ENCODE measurements at regions not wholly inside any gene's neighbourhood (a gene's known extent, or its start where the extent isn't known, plus 50 kb on each side); places are given as distances from the start of the nearest gene placed in this dataset.

- Mint-ChIP-seq H3K36me3 (ENCODE audit: insufficient read depth, unreplicated experiment) (no peaks in the 10 kb centered on the region), H3K4me3 (ENCODE audit: unreplicated experiment) (no peak overlapping the region), H3K27me3 (ENCODE audit: insufficient read depth, unreplicated experiment) (peaks cover 20% of the 10 kb centered on the region), H3K4me1 (ENCODE audit: low read depth, unreplicated experiment) (no peaks in the 10 kb centered on the region), H3K27ac (ENCODE audit: unreplicated experiment) (no peak overlapping the region), H3K9me3 (ENCODE audit: unreplicated experiment) (no peaks in the 10 kb centered on the region)
- Histone ChIP-seq H3K4me3 (ENCODE audit: low read depth, low read length) (no peak overlapping the region), H3K36me3 (ENCODE audit: control insufficient read depth, insufficient read depth, low read length) (no peaks in the 10 kb centered on the region), H3K4me1 (no peaks in the 10 kb centered on the region), H3K27me3 (replicated peaks; ENCODE audit: control insufficient read depth, insufficient read depth, low read length) (no peaks in the 10 kb centered on the region), H3K9me3 (no peaks in the 10 kb centered on the region)
- no peak for DNase-seq
- TF ChIP-seq CTCF (IDR thresholded peaks at IDR 0.05; ENCODE audit: insufficient read depth in 1 of 2, low read depth in 1 of 2, low read length in 1 of 2, severe bottlenecking in 1 of 2, unreplicated experiment in 1 of 2): no peak
- ChIA-PET POLR2A (no interaction called here), CTCF (no interaction called here)
- intact Hi-C loops (cut with micrococcal nuclease; ENCODE audit: unreplicated experiment): no loop called here
- BruUV-seq (replicated peaks): no TSS peak
Measured at GRCh38 chr2:176589825-176590440, 320.7 kb downstream of the MTX2 start.

GRCh38 chr2:176592216-176592615 is 323.0 kb downstream of the MTX2 start:
- peaks cover 17% of the 10 kb centered on the region for H3K27me3 Mint-ChIP-seq (ENCODE audit: insufficient read depth, unreplicated experiment)
- H3K27ac Mint-ChIP-seq (ENCODE audit: unreplicated experiment): no peak overlapping the region
- no peak for DNase-seq
- H3K9me3 Mint-ChIP-seq (ENCODE audit: unreplicated experiment): no peaks in the 10 kb centered on the region
- H3K4me1 ChIP-seq: no peaks in the 10 kb centered on the region
- ChIA-PET POLR2A (no interaction called here), CTCF (no interaction called here)
- no peaks in the 10 kb centered on the region for H3K27me3 ChIP-seq (replicated peaks; ENCODE audit: control insufficient read depth, insufficient read depth, low read length)
- no peaks in the 10 kb centered on the region for H3K4me1 Mint-ChIP-seq (ENCODE audit: low read depth, unreplicated experiment)
- H3K4me3 Mint-ChIP-seq (ENCODE audit: unreplicated experiment): no peak overlapping the region
- H3K4me3 ChIP-seq (ENCODE audit: low read depth, low read length): no peak overlapping the region
- no peaks in the 10 kb centered on the region for H3K9me3 ChIP-seq
- BruUV-seq (replicated peaks): no TSS peak
- H3K36me3 ChIP-seq (ENCODE audit: control insufficient read depth, insufficient read depth, low read length): no peaks in the 10 kb centered on the region
- no peaks in the 10 kb centered on the region for H3K36me3 Mint-ChIP-seq (ENCODE audit: insufficient read depth, unreplicated experiment)
- intact Hi-C loops (cut with micrococcal nuclease; ENCODE audit: unreplicated experiment): no loop called here
- TF ChIP-seq CTCF (IDR thresholded peaks at IDR 0.05; ENCODE audit: insufficient read depth in 1 of 2, low read depth in 1 of 2, low read length in 1 of 2, severe bottlenecking in 1 of 2, unreplicated experiment in 1 of 2): no peak

GRCh38 chr2:176595986-176596385 is 326.7 kb downstream of the MTX2 start:
- BruUV-seq (replicated peaks): no TSS peak
- H3K27ac Mint-ChIP-seq (ENCODE audit: unreplicated experiment): no peak overlapping the region
- ChIA-PET POLR2A (no interaction called here), CTCF (interaction anchor here (0.6 kb wide), 1 partner anchor 900 kb away, joined by 3 read pairs; no protein-coding TSS in a partner anchor)
- H3K4me3 Mint-ChIP-seq (ENCODE audit: unreplicated experiment): no peak overlapping the region
- H3K9me3 ChIP-seq: no peaks in the 10 kb centered on the region
- no peak for TF ChIP-seq CTCF (IDR thresholded peaks at IDR 0.05; ENCODE audit: insufficient read depth in 1 of 2, low read depth in 1 of 2, low read length in 1 of 2, severe bottlenecking in 1 of 2, unreplicated experiment in 1 of 2)
- intact Hi-C loops (cut with micrococcal nuclease; ENCODE audit: unreplicated experiment): no loop called here
- H3K27me3 ChIP-seq (replicated peaks; ENCODE audit: control insufficient read depth, insufficient read depth, low read length): no peaks in the 10 kb centered on the region
- H3K36me3 Mint-ChIP-seq (ENCODE audit: insufficient read depth, unreplicated experiment): no peaks in the 10 kb centered on the region
- no peaks in the 10 kb centered on the region for H3K4me1 Mint-ChIP-seq (ENCODE audit: low read depth, unreplicated experiment)
- H3K36me3 ChIP-seq (ENCODE audit: control insufficient read depth, insufficient read depth, low read length): no peaks in the 10 kb centered on the region
- no peak overlapping the region for H3K4me3 ChIP-seq (ENCODE audit: low read depth, low read length)
- no peak for DNase-seq
- no peaks in the 10 kb centered on the region for H3K4me1 ChIP-seq
- no peaks in the 10 kb centered on the region for H3K9me3 Mint-ChIP-seq (ENCODE audit: unreplicated experiment)
- peaks cover 25% of the 10 kb centered on the region for H3K27me3 Mint-ChIP-seq (ENCODE audit: insufficient read depth, unreplicated experiment)

Measured in Caco-2 (cell line).